SU-DHL-6 (cell line): ENCODE measurements at regions not wholly inside any gene's neighbourhood (a gene's known extent, or its start where the extent isn't known, plus 50 kb on each side); places are given as distances from the start of the nearest gene placed in this dataset.

Source experiments
- H2AFZ ChIP-seq: fragments of 200-600 bp; sonication (generic); 2 replicates; pipeline ENCODE4 v1.6.1; 2014; ENCODE audit warnings: low read depth, mild to moderate bottlenecking, moderate library complexity, mixed read lengths, antibody characterized with exemption, low read length; ENCODE audit not compliant: severe bottlenecking
- H3F3A ChIP-seq: fragments of 200-600 bp; shearing (Covaris generic); 2 replicates; pipeline ENCODE4 v1.6.0; 2016; ENCODE audit warnings: antibody characterized with exemption, mild to moderate bottlenecking; ENCODE audit not compliant: insufficient read depth
- H3K27ac ChIP-seq: fragments of 200-600 bp; sonication (generic); 2 replicates; pipeline ENCODE4 v1.5.1; 2016; ENCODE audit warnings: low read depth, mild to moderate bottlenecking, low read length, moderate library complexity, mixed read lengths
- H3K27me3 ChIP-seq: fragments of 200-600 bp; sonication (generic), shearing (Covaris generic); 2 replicates; pipeline ENCODE4 v1.6.0; 2014; ENCODE audit warnings: mild to moderate bottlenecking, low read length
- H3K36me3 ChIP-seq: fragments of 200-600 bp; sonication (generic); 2 replicates; pipeline ENCODE4 v1.6.1; 2014; ENCODE audit warnings: mild to moderate bottlenecking, low read length, mixed read lengths
- H3K4me2 ChIP-seq: fragments of 300-600, 200-600 bp; shearing (Covaris generic), sonication (generic); 2 replicates; pipeline ENCODE4 v1.6.0; 2014; ENCODE audit warnings: low read length, low read depth, mild to moderate bottlenecking; ENCODE audit not compliant: poor library complexity, severe bottlenecking
- H3K4me3 ChIP-seq: fragments of 200-600 bp; sonication (generic); 2 replicates; pipeline ENCODE4 v1.5.1; 2014; ENCODE audit warnings: antibody characterized with exemption, low read length, mild to moderate bottlenecking, mixed read lengths; ENCODE audit not compliant: insufficient read depth, poor library complexity, severe bottlenecking
- H3K79me2 ChIP-seq: fragments of 200-600 bp; sonication (generic); 2 replicates; pipeline ENCODE4 v1.6.1; 2014; ENCODE audit warnings: mild to moderate bottlenecking, low read length, moderate library complexity; ENCODE audit not compliant: insufficient read depth
- H3K9ac ChIP-seq: fragments of 200-600 bp; sonication (generic); 2 replicates; pipeline ENCODE4 v1.7.0; 2014; ENCODE audit warnings: mild to moderate bottlenecking, low read length
- H3K9me2 ChIP-seq: fragments of 200-600 bp; sonication (generic); replicated peaks from 2 replicates; pipeline ENCODE4 v1.6.1; 2014; ENCODE audit warnings: low read length; ENCODE audit not compliant: insufficient read depth
- H3K9me3 ChIP-seq: fragments of 200-600 bp; sonication (generic); 2 replicates; pipeline ENCODE4 v1.6.1; 2014; ENCODE audit warnings: low read length, mixed read lengths; ENCODE audit not compliant: insufficient read depth
- H4K20me1 ChIP-seq: fragments of 200-600 bp; sonication (generic); 2 replicates; pipeline ENCODE4 v1.6.1; 2014; ENCODE audit warnings: low read depth, mild to moderate bottlenecking, antibody characterized with exemption, low read length, moderate library complexity, mixed read lengths
- EZH2phosphoT487 ChIP-seq: fragments of 200-600 bp; sonication (generic), shearing (Covaris generic); conservative IDR thresholded peaks from 2 replicates; pipeline ENCODE4 v1.6.1; 2018; ENCODE audit warnings: mild to moderate bottlenecking, antibody characterized with exemption, low read length, moderate library complexity, mixed read lengths
- TF ChIP-seq, protein P1 (sequence below): fragments of 200-600 bp; sonication (generic); IDR thresholded peaks from one replicate; pipeline ENCODE4 v1.5.1; 2017; ENCODE audit warnings: antibody characterized with exemption, mild to moderate bottlenecking, low read length, moderate library complexity; ENCODE audit not compliant: insufficient read depth, poor library complexity, severe bottlenecking

DNA sequence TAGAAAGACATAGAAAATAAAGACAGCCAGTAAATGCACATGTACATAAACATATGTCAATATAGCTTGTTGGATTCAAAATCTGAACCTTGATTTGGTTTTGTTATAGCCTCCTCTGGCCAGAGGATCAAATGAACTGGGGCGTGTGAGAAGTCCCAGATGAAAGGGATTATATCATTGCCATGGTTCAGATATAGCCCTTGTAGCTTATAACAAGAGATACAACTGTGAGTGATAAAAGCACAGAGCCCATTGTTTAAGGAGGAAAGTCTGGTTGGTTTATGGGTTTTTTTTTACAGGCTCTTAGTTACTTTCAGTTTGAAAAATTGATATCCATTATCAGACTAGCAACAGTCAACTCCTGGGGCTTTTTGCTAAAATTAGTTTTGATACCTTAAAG lies 101.7 kb upstream of the GLRA2 start:
- H3K9me2 ChIP-seq, result no peaks in the 10 kb centered on the region
- TF ChIP-seq, protein P1, sequence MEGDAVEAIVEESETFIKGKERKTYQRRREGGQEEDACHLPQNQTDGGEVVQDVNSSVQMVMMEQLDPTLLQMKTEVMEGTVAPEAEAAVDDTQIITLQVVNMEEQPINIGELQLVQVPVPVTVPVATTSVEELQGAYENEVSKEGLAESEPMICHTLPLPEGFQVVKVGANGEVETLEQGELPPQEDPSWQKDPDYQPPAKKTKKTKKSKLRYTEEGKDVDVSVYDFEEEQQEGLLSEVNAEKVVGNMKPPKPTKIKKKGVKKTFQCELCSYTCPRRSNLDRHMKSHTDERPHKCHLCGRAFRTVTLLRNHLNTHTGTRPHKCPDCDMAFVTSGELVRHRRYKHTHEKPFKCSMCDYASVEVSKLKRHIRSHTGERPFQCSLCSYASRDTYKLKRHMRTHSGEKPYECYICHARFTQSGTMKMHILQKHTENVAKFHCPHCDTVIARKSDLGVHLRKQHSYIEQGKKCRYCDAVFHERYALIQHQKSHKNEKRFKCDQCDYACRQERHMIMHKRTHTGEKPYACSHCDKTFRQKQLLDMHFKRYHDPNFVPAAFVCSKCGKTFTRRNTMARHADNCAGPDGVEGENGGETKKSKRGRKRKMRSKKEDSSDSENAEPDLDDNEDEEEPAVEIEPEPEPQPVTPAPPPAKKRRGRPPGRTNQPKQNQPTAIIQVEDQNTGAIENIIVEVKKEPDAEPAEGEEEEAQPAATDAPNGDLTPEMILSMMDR, result no peak
- no peak for TF ChIP-seq EZH2phosphoT487
- H3K9ac ChIP-seq, result no peak overlapping the region
- no peaks in the 10 kb centered on the region for H3K79me2 ChIP-seq
- H4K20me1 ChIP-seq, result no peaks in the 10 kb centered on the region
- H3F3A ChIP-seq, result no peaks in the 10 kb centered on the region
- no peak overlapping the region for H3K4me3 ChIP-seq
- H3K4me2 ChIP-seq, result no peak overlapping the region
- H2AFZ ChIP-seq, result no peak overlapping the region
- H3K27ac ChIP-seq, result no peak overlapping the region
- no peaks in the 10 kb centered on the region for H3K9me3 ChIP-seq
- no peaks in the 10 kb centered on the region for H3K27me3 ChIP-seq
- no peaks in the 10 kb centered on the region for H3K36me3 ChIP-seq

DNA sequence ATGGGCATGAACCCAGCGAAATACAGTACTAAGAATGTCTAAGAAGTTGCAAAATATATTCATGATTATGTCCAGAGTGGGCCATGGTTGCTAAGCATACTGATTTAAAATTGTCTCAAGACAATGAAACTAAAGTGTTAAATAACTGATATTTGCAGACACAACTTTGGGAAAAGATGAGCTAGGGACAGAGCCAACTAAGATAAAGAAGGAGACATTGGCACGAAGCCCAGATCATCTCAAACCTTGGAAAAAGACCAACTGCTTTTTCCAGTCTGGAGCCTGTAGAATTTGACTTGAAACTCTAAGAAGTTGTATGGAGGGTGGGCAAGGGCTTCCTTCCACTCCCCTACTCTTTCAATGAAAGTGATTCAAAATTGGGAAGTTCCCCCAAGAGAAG lies 108.5 kb upstream of the GLRA2 start:
- no peaks in the 10 kb centered on the region for H3K79me2 ChIP-seq
- no peak overlapping the region for H3K27ac ChIP-seq
- no peaks in the 10 kb centered on the region for H3F3A ChIP-seq
- no peak overlapping the region for H3K4me2 ChIP-seq
- H3K36me3 ChIP-seq, result no peaks in the 10 kb centered on the region
- no peak overlapping the region for H3K4me3 ChIP-seq
- H2AFZ ChIP-seq, result no peak overlapping the region
- H3K9me2 ChIP-seq, result no peaks in the 10 kb centered on the region
- no peaks in the 10 kb centered on the region for H4K20me1 ChIP-seq
- H3K27me3 ChIP-seq, result no peaks in the 10 kb centered on the region
- no peak overlapping the region for H3K9ac ChIP-seq
- no peak for TF ChIP-seq EZH2phosphoT487
- TF ChIP-seq, protein P1, result no peak
- H3K9me3 ChIP-seq, result no peaks in the 10 kb centered on the region

DNA sequence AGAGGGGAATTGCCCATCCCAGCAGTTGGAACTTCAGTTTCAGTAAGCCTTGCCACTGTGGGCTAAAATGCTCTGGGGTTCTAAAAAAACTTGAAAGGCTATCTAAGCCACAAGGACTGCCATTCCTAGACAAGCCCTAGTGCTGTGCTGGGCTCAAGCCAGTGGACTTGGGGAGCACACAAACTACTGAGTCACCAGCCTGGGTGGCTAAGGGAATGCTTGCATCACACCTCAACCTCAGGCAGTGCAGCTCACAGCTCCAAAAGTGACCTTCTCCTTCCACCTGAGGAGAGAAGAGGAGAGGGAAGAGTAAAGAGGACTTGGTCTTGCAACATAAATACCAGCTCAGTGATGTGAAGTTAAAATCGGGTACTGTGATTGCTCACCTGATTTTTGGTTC lies 116.7 kb upstream of the GLRA2 start:
- no peaks in the 10 kb centered on the region for H3K27me3 ChIP-seq
- H2AFZ ChIP-seq, result no peak overlapping the region
- TF ChIP-seq, protein P1, result no peak
- no peak for TF ChIP-seq EZH2phosphoT487

DNA sequence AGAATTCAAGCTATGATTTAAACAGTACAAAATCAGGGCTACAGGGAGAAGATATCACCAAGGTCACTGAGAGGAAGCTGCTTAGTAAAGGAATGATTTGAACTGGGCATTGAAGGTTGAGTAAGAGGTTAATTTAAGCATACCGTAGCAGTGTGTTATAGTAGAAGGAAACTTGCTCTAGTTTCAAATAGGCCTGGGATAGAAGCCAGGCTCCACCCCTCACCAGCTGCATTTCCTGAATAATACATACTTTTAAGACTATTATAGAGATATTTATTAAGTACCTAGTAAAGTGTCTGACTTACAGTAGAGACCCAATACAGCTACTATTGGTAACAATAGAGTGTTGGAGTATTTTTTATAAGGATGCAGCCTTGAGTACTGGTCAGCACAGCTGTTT lies 118.0 kb upstream of the GLRA2 start:
- Histone ChIP-seq H3F3A (no peaks in the 10 kb centered on the region), H3K9ac (no peak overlapping the region), H2AFZ (no peak overlapping the region), H3K27ac (no peak overlapping the region), H3K9me3 (no peaks in the 10 kb centered on the region), H3K4me3 (no peak overlapping the region), H3K36me3 (no peaks in the 10 kb centered on the region), H3K27me3 (no peaks in the 10 kb centered on the region), H3K9me2 (no peaks in the 10 kb centered on the region), H4K20me1 (no peaks in the 10 kb centered on the region), H3K4me2 (no peak overlapping the region), H3K79me2 (no peaks in the 10 kb centered on the region)
- TF ChIP-seq EZH2phosphoT487, result no peak
- TF ChIP-seq, protein P1, result no peak

More for the DNA sequence above, 116.7 kb upstream of the GLRA2 start:
- Histone ChIP-seq H3K4me3 (no peak overlapping the region), H3K9ac (no peak overlapping the region), H3K27ac (no peak overlapping the region), H4K20me1 (no peaks in the 10 kb centered on the region), H3K9me3 (no peaks in the 10 kb centered on the region), H3F3A (no peaks in the 10 kb centered on the region), H3K9me2 (no peaks in the 10 kb centered on the region), H3K79me2 (no peaks in the 10 kb centered on the region), H3K36me3 (no peaks in the 10 kb centered on the region), H3K4me2 (no peak overlapping the region)
